Epithelial cell of proximal tubule (primary cell): ENCODE measurements at regions not wholly inside any gene's neighbourhood (a gene's known extent, or its start where the extent isn't known, plus 50 kb on each side); places are given as distances from the start of the nearest gene placed in this dataset.

ENCODE experiments used
- DNase-seq: peaks from one replicate; pipeline ENCODE4 v3.0.0-alpha.2; 2011; ENCODE audit warnings: low read depth
- H3K4me3 ChIP-seq: 2 replicates; pipeline ENCODE4 v1.5.1; 2011; ENCODE audit warnings: low read depth, mild to moderate bottlenecking, low read length
- CTCF ChIP-seq: conservative IDR thresholded peaks from 2 replicates; pipeline ENCODE4 v1.5.1; 2012; ENCODE audit warnings: low read depth, mild to moderate bottlenecking, low read length

DNA sequence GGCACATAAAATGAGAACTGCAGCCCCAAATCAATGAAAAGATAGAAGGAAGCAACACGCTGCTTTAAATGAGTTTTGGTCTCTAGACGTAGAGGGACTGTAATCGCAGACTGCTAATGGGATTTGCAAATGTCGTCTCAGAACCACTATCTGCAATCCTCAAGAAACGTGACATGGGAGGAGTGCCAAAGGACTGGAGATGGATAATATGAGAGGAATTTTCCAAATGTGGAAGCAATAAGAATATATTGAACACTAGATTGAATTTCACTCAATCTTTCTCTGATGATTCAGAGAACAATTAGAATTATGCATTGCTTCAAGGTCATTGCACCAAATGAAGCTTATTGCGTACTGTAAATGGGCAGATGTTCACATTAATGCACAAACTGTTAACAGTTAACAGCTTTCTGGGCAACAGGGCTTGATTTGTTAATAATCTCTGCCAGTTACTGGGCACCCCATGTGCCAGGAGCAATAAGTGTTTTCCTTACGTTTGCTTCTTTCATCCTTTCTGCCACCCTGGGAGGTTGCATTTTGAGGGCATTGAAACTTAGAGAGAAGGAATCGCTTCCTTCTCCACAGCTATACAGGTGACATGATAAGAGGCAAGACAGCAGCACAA is 62.8 kb upstream of the WASF3 start:
- no peak overlapping the region for H3K4me3 ChIP-seq
- TF ChIP-seq CTCF = no peak
- no peak for DNase-seq

DNA sequence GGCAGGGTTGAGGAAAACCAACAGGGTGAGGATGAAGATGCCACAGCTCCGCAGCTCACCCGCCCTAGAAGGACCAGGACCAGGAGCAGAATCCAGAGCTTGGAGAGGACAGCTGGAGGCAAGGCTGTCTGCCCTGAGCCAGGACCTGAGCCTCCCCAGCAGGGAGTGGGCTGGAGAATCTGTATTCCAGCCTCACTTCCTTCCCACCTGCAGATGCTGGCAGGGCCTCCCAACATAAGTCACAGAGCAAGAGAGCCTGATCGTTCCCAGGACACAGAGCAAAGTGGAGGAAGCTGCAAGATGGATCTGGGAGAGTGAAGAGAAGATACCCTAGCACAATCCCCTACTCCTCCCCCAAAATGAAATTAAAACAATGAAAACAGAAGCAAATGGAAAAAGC is 61.7 kb upstream of the WASF3 start:
- no peak overlapping the region for H3K4me3 ChIP-seq
- TF ChIP-seq CTCF = no peak
- DNase-seq = no peak

DNA sequence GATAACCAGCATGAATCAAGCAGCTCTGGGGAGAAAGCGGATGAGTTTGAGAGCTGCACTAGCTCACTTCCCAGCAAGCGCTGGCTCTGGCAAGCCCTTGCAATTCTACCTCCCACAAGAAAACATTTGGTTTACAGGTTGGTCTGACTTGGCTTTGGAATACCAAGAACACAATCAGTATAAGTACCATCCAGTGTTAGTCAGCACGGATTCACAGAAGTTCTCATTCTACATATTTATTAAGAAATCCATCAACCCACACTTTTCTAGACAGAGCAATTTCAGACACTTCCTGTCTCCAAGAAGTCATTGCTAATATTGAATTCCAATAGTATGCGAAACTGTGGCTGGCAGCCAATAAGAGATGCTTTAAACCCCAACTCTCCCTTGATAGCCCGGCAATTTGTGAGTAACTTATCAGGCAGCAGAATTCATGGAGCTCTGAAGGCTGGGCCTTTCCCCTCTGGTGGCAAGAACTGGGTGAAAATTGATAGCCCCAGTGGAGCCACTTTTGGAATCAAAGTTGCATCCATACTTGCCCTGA is 59.4 kb upstream of the WASF3 start:
- no peak for TF ChIP-seq CTCF
- H3K4me3 ChIP-seq = no peak overlapping the region
- DNase-seq = no peak

DNA sequence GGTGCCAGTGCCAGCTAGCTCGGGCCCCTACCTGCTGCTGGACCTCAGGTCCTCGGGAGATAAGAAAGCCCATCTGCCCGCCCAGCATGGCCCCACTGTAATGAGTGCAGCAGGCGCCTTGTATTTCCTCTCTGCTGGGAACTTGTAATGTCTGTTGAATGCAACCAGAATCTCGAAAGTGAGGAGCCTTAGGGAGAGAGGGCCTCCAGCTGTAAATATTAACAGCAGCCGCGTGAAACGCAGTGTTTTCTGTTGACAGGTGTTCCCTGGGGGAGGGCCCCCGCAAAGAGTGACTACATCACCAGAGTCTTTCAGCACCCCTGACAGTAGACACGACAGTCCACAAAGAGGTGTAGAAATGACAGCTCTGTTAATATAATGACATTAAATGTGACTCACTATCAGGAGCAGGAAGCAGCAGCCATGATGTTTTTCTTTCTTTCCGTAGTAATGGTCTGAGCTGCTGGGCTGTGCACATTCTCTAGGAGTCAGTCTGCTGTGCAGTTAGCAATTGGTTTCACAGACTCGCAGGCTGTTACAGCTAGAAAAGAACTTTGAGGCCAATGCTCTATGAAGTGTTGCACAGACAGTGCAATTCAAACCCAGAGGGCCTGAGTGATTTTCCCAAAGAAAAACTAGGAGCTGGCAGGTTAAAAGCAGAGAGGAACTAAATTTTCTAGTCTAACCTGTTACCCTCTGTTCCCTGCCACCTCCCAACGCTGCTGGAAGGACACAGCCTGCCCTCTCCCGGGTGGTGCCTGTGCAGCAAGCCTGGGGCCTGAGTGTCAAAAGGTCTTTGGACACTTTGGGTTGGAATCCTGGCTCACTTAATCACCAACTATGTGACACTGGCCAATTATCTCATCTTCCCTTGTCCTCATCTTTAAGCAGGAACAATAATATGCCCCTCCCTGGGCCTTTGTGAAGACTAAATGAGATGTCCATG is 58.6 kb upstream of the WASF3 start:
- H3K4me3 ChIP-seq = peak overlapping the region; percentile 20
- no peak for DNase-seq
- TF ChIP-seq CTCF = peak; percentile 41

- no peak overlapping the region for H3K4me3 ChIP-seq
- no peak for TF ChIP-seq CTCF
- DNase-seq = no peak
Observed at GRCh38 chr13:26500618-26501320, 56.7 kb upstream of the WASF3 start.

DNA sequence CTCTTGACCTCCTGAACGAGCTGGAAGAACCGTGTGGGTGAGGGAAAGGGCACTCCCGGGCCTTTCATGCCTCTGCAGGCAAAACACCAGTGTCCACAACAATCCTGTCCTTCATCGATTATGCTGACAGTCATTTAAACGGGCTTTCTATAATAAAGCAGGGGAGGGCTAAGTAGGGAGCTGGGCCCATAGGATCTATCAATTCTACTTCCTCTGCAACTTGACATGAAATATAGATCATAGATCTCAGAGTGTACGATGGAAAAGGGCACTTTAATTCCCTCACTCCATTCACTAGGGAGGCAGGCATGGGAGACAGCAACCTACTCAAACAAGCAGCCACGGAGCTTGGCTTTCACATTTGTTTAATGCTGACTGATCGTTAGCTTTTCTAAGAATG is 55.8 kb upstream of the WASF3 start:
- no peak for DNase-seq
- TF ChIP-seq CTCF = no peak
- no peak overlapping the region for H3K4me3 ChIP-seq
